HCT116 (cell line): ENCODE measurements at regions not wholly inside any gene's neighbourhood (a gene's known extent, or its start where the extent isn't known, plus 50 kb on each side); places are given as distances from the start of the nearest gene placed in this dataset.

Source experiments
- CEBPB ChIP-seq: IDR thresholded peaks from 2 replicates; pipeline ENCODE4 v1.6.1; 2012; ENCODE audit warnings: low read depth
- CTCF ChIP-seq, 3 experiments: fragments of 200-600 bp in 1 of 3; sonication (generic) in 1 of 3; IDR thresholded peaks in 2 of 3; conservative IDR thresholded peaks in 1 of 3; 2 replicates each; pipeline ENCODE4 v1.5.1; 2012 to 2017; ENCODE audit warnings: low read depth in 2 of 3, low read length in 2 of 3, antibody characterized with exemption in 1 of 3, borderline replicate concordance in 1 of 3, control low read depth in 1 of 3, mild to moderate bottlenecking in 1 of 3, mixed read lengths in 1 of 3, mixed run types in 1 of 3, moderate library complexity in 1 of 3; ENCODE audit not compliant: insufficient read depth in 1 of 3
- EZH2 ChIP-seq: fragments of 200-600 bp; sonication (generic); IDR thresholded peaks from 2 replicates; pipeline ENCODE4 v1.6.1; 2017; ENCODE audit warnings: antibody characterized with exemption, mixed run types
- POLR2AphosphoS5 ChIP-seq: IDR thresholded peaks from 2 replicates; pipeline ENCODE4 v1.6.1; 2011; ENCODE audit warnings: mild to moderate bottlenecking, low read depth, low read length, moderate library complexity
- YY1 ChIP-seq: IDR thresholded peaks from 2 replicates; pipeline ENCODE4 v1.6.1; 2011; ENCODE audit warnings: low read length, low read depth, moderate library complexity, mild to moderate bottlenecking; ENCODE audit not compliant: insufficient replicate concordance; ENCODE audit errors: extremely low read depth
- ZFX ChIP-seq: fragments of 450-650 bp; IDR thresholded peaks from 2 replicates; pipeline ENCODE4 v1.6.1; 2017
- ZNF274 ChIP-seq: fragments of 200-500 bp; sonication (Bioruptor generic); IDR thresholded peaks from 2 replicates; pipeline ENCODE4 v1.6.1; 2014; ENCODE audit warnings: mild to moderate bottlenecking, low read depth, low read length, inconsistent platforms

GRCh38 chr1:213530611-213531320 lies 457.0 kb upstream of the PROX1 start:
- TF ChIP-seq YY1 (no peak), CEBPB (no peak), POLR2AphosphoS5 (no peak), CTCF (IDR thresholded peaks at IDR 0.05 in 2 of 3, conservative IDR thresholded peaks at IDR 0.05 in 1 of 3; ENCODE audit: borderline replicate concordance in 1 of 3, insufficient read depth in 1 of 3, low read depth in 2 of 3, low read length in 2 of 3) (no peak), ZNF274 (no peak), ZFX (no peak), EZH2 (no peak)
